AG08395 (cell line): ENCODE measurements at regions not wholly inside any gene's neighbourhood (a gene's known extent, or its start where the extent isn't known, plus 50 kb on each side); places are given as distances from the start of the nearest gene placed in this dataset.
A peak's percentile ranks its signal among the peaks of the same experiment; 100 is the strongest.
"Not testable (repeated sequence)": the region's sequence is repeated elsewhere in the genome, so short reads cannot be mapped to it uniquely, and the experiment has no call there.

Source experiments
- DNase-seq: peaks from one replicate; pipeline ENCODE4 v3.0.0; 2012; ENCODE audit warnings: mixed read lengths, low spot score

DNA sequence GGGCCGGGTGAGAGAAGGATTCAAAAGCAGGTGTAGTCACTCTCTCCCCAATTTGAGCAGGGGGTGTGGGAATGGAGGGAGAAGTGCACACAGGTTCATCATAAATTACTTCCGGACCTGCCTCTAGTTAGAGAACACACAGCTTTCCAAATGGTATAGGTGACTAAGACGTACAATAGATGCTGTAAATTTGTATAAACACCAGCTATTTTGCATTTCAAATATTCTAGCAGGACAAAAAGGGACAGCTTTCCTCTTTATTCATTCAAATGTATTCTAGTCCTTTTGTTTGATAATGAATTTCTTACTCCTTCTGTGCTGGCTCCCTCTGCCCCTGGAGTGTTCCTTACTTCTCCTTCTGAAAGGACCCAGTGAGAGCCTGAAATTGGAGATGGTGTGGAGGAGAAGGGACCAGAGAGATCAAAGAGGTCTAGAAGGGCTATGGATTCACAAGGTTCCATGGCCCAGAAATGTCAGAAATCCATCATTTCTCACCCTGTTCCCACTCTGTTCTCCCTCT lies 53.2 kb upstream of the SH3BP4 start:
- no peak for DNase-seq

- not testable (repeated sequence) for DNase-seq
Measured at GRCh38 chr2:234888442-234888841, 63.4 kb upstream of the SH3BP4 start.

- DNase-seq, result no peak
Measured at GRCh38 chr2:234887195-234887594, 64.6 kb upstream of the SH3BP4 start.

- no peak for DNase-seq
Measured at GRCh38 chr2:234885886-234886285, 65.9 kb upstream of the SH3BP4 start.

DNA sequence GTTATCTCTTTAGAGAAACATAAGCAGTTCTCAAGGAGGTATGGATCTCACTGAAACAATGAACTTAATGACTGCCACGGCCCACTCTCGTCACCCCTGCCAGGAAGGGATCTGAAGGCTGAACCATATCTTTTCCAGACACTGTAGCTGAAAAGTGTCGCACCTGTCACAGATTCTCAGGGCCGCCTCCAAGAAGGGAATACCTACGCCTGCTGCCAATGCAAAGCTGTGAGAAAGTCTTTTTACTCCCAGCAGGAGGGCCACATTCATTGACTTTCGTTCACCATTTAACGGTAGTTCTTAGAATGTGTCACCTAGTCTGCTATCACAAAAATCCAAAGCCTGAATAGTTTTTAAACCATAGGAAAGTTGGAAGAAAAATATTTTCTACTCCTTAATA lies 66.7 kb upstream of the SH3BP4 start:
- DNase-seq, result no peak

- no peak for DNase-seq
Measured at GRCh38 chr2:234884591-234884990, 67.2 kb upstream of the SH3BP4 start.

DNA sequence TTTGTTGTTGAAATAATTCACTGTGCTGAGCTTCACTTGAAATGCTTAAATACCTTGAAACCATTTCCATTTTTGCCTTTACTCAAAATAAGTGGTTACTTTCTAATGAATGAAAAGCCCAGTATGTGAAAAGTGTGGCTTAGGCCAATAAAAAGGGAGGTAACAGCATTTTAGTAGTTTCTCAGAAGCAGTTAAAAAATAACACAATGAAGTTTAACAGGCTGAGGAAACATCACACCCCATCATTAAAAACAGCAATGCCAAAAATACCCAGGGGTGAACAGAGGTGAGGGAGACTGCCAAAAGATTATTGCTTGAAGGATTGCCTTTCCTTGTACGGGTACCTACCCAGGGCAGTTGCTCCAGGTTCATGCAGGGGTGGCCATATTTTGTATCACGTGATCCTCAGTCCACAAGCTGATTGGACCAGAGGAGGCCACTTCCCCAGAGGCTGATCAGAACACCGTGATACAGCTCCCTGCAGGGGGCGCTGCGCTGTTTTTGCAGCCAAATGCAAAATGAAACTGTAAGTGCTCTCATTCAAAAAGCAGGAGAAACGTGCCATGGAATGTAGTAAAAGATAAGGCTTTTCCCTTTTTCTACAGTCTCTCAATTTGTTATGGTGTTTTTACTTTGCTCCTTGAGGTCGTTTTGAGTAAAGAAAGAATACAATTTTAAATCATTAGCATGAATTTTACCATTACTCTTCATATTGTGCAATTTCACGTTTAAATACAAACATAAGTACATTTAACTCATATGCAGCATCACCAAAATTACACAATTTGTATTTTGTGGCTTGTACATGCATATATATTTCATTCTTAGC lies 70.2 kb upstream of the SH3BP4 start:
- peak; percentile 91 for DNase-seq

GRCh38 chr2:234880551-234881211 lies 71.1 kb upstream of the SH3BP4 start:
- DNase-seq, result no peak

DNA sequence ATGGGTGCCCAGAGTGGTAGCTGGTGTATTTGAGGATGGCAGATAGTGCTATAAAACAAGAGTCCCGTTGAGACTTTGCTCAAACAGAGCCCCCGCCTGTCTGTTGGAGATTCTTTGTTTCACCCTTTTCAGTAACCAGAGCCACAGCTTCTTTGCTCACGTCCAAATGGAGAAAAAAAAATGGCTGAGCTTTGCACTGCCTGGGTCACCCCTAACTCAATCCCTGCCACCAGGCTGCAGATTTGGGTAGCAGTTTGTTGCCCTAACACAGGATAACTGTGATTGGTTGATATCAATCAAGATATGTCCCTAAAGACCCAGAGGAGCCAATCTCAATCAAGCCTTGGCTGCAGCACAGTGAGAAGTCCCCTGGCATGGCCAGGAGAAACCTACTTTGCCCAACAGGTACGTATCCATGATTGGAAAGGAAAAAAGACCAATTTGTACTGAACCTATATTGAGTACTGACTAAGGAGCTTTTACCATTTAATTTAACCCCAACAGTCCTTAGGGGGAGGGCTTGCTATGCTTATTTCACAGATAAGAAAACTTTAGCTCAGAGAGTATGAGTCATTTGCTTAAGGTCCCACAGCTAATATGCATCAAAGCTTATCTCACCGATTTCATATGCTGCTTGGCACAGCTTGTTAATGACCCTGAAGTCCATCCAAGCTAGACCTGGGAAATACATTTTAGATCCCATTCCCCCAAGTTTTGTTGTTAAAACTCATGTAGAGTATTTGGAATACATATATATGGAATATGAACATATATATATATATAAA lies 72.0 kb upstream of the SH3BP4 start:
- no peak for DNase-seq

DNA sequence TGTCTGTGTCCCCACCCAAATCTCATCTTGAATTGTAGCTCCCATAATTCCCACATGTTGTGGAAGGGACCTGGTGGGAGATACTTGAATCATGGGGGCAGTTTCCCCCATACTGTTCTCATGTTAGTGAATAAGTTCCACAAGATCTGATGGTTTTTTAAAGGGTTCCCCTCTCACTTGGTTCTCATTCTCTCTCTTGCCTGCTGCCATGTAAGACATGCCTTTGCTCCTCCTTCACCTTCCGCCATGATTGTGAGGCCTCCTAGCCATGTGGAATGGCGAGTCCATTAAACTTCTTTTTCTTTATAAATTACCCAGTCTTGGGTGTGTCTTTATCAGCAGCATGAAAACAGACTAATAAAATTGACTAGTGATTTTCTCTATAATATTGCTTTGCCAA lies 75.2 kb upstream of the SH3BP4 start:
- DNase-seq, result not testable (repeated sequence)

DNA sequence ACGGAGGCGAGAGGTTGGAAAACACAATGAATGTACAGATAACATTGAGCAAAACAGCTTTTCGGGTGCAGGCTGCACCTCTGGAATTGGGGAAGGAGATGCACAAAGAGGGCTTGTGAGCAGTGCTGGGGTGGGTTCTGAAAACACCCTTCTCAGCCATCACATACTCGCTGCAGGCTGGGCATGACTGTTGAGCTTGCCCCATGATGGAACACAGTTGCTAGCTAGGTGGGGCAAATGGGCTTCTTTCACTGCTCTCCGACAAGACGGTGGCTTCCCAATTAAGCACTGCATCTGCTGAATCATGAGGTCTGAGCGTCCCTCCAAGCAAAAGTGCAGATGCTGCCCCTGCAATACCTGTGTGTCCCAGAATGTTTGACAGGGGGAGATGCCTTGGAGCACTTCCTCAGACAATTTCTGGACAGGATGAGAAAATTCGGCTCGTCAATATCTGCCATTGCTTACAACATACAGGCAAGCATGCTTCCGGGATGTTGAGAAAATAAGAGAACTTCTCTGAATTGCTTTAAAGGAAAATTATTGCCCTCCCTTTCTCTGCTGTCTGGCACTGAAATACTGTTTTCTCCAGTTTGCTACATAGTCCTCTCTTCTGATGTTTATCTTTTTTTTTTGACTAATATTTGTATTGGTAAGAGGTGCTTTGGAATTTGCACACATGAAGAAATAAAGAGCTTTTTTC lies 77.3 kb upstream of the SH3BP4 start:
- DNase-seq, result no peak

DNA sequence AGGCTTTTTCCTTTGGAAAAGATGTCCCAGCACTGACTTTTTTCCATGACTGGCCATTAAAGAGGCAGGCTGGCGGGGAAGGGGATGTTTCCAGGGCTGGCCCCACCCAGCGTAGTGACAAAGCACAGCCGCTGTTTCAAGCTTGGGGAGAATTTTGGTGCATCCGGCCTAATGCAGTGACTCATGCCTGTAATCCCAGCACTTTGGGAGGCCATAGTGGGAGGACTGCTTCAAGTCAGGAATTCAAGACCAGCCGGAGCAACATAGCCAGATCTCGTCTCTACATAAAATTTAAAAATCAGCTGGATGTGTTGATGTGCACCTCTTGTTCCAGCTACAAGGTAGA lies 78.0 kb upstream of the SH3BP4 start:
- DNase-seq, result peak; percentile 74

DNA sequence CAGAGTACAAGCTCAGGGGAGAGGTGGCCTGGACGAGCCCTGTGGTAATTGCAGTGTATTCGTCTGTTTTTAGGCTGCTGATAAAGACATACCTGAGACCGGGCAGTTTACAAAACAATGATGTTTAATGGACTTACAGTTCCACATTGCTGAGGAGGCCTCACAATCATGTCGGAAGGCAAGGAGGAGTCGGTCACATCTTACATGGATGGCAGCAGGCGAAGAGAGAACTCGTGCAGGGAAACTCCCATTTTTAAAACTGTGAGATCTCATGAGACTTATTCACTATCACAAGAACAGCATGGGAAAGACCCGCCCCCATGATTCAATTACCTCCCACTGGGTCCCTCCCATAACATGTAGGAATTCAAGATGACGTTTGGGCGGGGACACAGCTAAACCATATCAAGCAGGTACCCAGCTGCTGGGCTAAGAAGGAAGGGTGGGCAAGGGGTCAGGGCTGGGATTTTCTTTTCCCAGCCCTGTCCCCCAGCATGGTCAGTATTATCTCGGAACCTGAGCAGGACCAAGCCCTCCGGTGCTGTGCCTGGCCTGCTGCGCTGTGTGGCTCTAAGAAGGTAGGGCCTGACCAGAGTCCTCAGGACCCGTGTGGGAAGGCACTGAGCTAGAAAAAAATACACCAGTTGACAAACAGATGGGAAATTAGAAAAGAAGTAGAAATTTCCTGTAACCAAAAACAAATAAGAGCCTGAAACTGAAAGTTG lies 78.6 kb upstream of the SH3BP4 start:
- DNase-seq, result no peak

GRCh38 chr2:234869969-234870368 lies 81.8 kb upstream of the SH3BP4 start:
- no peak for DNase-seq

GRCh38 chr2:234869164-234869563 lies 82.7 kb upstream of the SH3BP4 start:
- no peak for DNase-seq

DNA sequence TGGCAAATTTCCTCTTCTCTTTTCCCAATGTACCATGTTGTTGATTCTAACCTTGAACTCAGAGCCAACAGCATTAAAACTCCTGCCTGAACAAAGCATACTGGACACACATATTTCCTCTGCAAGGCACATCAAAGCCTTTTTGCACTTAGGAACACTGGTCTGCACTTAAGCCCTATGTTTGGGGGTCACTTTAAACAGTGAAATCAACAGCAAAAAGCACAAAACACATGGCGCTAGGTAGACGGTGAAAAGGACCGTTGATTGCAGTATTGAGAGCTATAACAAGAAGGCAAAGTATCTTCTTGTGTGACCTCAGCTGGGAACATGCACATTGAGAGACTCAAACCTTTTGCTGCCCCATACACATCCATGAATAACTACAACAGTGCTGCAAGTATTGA lies 83.9 kb upstream of the SH3BP4 start:
- DNase-seq, result no peak

- DNase-seq, result no peak
Measured at GRCh38 chr2:234865586-234865985, 86.2 kb upstream of the SH3BP4 start.

DNA sequence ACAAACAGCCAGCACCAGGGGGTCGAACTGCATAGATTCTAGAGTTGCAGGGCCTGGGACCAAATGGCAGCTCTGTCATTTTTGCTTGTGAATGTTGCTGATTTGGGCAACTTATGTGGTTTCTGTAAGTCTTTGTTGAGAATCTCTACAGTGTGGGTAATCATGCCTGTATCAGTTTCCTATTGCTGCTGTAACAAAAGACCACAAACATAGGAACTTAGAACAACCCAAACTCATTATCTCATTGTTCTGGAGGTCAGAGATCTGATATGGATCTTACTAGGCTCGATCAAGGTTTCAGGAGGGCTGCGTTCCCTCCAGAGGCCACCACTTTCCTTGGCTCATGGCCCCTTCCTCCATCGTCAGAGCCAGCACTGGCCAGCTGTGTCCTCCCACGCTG lies 86.8 kb upstream of the SH3BP4 start:
- DNase-seq, result no peak

DNA sequence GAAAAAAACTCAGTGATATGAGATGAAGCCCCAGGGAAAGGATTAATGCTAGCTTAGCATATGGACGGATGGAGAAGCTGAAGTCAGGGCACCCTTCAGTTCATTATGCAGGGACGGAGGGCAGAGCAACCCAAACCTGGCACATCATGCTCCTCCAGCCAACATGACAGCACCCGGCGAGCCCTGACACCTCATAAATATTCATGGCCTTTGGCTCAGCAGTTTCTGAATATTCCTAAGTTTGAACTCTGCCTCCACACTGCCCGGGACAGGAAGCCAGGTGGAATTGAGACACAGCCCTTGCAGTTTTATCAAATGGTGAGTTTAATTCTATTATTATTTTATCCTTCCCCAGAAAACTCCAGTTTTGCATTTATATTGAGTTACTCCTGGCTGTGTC lies 87.3 kb upstream of the SH3BP4 start:
- no peak for DNase-seq

DNA sequence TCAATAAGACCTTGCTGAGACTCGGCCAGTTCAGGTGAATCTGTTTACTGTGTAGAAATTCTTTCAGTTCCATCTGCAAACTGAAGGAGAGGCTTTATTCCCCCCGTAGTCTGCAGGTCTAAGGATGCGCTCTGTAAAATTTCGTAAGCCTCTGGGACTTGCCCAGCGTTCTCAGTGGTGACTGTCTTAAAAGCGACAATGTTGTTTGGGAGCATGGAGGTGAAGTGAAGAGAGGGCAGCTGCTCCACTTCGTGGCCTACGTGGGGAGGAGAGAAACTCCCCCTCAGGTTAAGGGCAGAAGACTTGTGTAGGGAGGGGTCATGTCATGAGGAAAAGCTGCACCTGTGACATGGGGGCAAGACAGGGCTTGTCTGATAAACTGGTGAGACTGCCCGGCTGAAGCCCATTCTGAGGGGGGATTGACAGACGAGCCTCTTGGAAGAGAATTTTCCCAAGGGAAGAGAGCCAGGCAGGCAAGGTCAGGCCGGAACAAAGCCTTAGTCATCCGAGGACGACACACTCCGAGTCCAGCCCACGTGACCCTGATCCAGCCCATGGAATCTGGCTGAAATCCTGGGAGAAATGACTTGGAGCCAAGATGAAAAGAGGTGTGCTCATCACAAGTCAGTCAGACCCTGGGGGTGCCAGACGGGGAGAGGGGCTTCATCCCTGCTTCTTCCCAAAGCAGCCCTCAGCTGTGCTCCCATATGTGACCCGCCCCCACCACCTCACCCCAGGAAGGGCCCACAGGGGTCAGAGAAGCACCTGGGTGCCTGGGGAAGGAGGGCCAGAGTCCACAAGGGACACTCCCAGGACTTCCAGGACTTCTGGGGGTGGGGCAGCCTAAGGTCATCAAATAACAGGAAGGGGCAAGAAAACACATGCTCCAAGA lies 88.5 kb upstream of the SH3BP4 start:
- DNase-seq, result peak; percentile 84
